NCI-H1930 (cell line): ENCODE measurements at regions not wholly inside any gene's neighbourhood (a gene's known extent, or its start where the extent isn't known, plus 50 kb on each side); places are given as distances from the start of the nearest gene placed in this dataset.
"Not testable (repeated sequence)": the region's sequence is repeated elsewhere in the genome, so short reads cannot be mapped to it uniquely, and the experiment has no call there.

Experiments
- DNase-seq, 2 experiments: peaks; one replicate each; lab custom pipeline; 2025; lab: John Stamatoyannopoulos, UW

GRCh38 chr3:15993660-15994059, 180.8 kb upstream of the GALNT15 start:
- DNase-seq: not testable (repeated sequence)

- DNase-seq: not testable (repeated sequence)
These were observed 178.0 kb upstream of the GALNT15 start for GRCh38 chr3:15996496-15996895.

- no peak for DNase-seq
These were observed 177.1 kb upstream of the GALNT15 start for GRCh38 chr3:15997274-15997943.

GRCh38 chr3:15998911-15999310, 175.6 kb upstream of the GALNT15 start:
- no peak for DNase-seq

- DNase-seq: no peak
These were observed 169.7 kb upstream of the GALNT15 start for GRCh38 chr3:16004812-16005211.

GRCh38 chr3:16011376-16011775, 163.1 kb upstream of the GALNT15 start:
- no peak for DNase-seq

GRCh38 chr3:16012086-16012485, 162.4 kb upstream of the GALNT15 start:
- DNase-seq: no peak

GRCh38 chr3:16013568-16013967, 160.9 kb upstream of the GALNT15 start:
- DNase-seq: no peak

- DNase-seq: not testable (repeated sequence)
These were observed 152.7 kb upstream of the GALNT15 start for GRCh38 chr3:16021801-16022200.

GRCh38 chr3:16023881-16024280, 150.6 kb upstream of the GALNT15 start:
- DNase-seq: not testable (repeated sequence)

- DNase-seq: no peak
These were observed 149.9 kb upstream of the GALNT15 start for GRCh38 chr3:16024548-16024947.

GRCh38 chr3:16026753-16027152, 147.7 kb upstream of the GALNT15 start:
- DNase-seq: no peak

GRCh38 chr3:16028604-16029003, 145.9 kb upstream of the GALNT15 start:
- no peak for DNase-seq

- no peak for DNase-seq
These were observed 144.1 kb upstream of the GALNT15 start for GRCh38 chr3:16030342-16030741.

GRCh38 chr3:16031434-16031833, 143.0 kb upstream of the GALNT15 start:
- DNase-seq: no peak

GRCh38 chr3:16033889-16034687, 140.4 kb upstream of the GALNT15 start:
- DNase-seq: no peak

GRCh38 chr3:16040991-16041390, 133.5 kb upstream of the GALNT15 start:
- no peak for DNase-seq

GRCh38 chr3:16048435-16049318, 125.8 kb upstream of the GALNT15 start:
- DNase-seq: peak in 1 of 2 experiments; percentile 0

GRCh38 chr3:16050641-16051467, 123.6 kb upstream of the GALNT15 start:
- no peak for DNase-seq

GRCh38 chr3:16051691-16052090, 122.8 kb upstream of the GALNT15 start:
- DNase-seq: no peak

GRCh38 chr3:16052964-16053363, 121.5 kb upstream of the GALNT15 start:
- no peak for DNase-seq

GRCh38 chr3:16053794-16054193, 120.7 kb upstream of the GALNT15 start:
- no peak for DNase-seq
